H9 (cell line): ENCODE measurements at regions not wholly inside any gene's neighbourhood (a gene's known extent, or its start where the extent isn't known, plus 50 kb on each side); places are given as distances from the start of the nearest gene placed in this dataset.

ENCODE experiments used
- DNase-seq: peaks from one replicate; pipeline ENCODE4 v3.0.0-alpha.2; 2017
- H2AFZ ChIP-seq: one replicate; pipeline ENCODE4 v1.6.1; 2013; ENCODE audit warnings: mild to moderate bottlenecking, low read length, control low read depth, moderate library complexity
- H2AK5ac ChIP-seq: 2 replicates; pipeline ENCODE4 v1.6.1; 2013; ENCODE audit warnings: low read length, control low read depth, mixed read lengths; ENCODE audit not compliant: insufficient read length
- H2BK120ac ChIP-seq: one replicate; pipeline ENCODE4 v1.6.1; 2013; ENCODE audit warnings: low read depth, mild to moderate bottlenecking, low read length, control low read depth, inconsistent platforms; ENCODE audit not compliant: poor library complexity, severe bottlenecking
- H2BK12ac ChIP-seq: 2 replicates; pipeline ENCODE4 v1.6.1; 2013; ENCODE audit warnings: low read length, control low read depth, mixed read lengths, low read depth; ENCODE audit not compliant: insufficient read length
- H2BK15ac ChIP-seq: 2 replicates; pipeline ENCODE4 v1.6.1; 2013; ENCODE audit warnings: low read depth, low read length, control low read depth
- H2BK20ac ChIP-seq: one replicate; pipeline ENCODE4 v1.6.1; 2013; ENCODE audit warnings: low read depth, mild to moderate bottlenecking, low read length, control low read depth, inconsistent platforms; ENCODE audit not compliant: poor library complexity, severe bottlenecking
- H2BK5ac ChIP-seq: 2 replicates; pipeline ENCODE4 v1.6.1; 2013; ENCODE audit warnings: low read length, control low read depth, mixed read lengths; ENCODE audit not compliant: insufficient read length
- H3K14ac ChIP-seq: 2 replicates; pipeline ENCODE4 v1.6.1; 2013; ENCODE audit warnings: low read length, control low read depth; ENCODE audit not compliant: insufficient read depth
- H3K18ac ChIP-seq: 2 replicates; pipeline ENCODE4 v1.6.1; 2013; ENCODE audit warnings: low read depth, mild to moderate bottlenecking, mixed read lengths, low read length, control low read depth; ENCODE audit not compliant: insufficient read length
- H3K23ac ChIP-seq: 2 replicates; pipeline ENCODE4 v1.6.1; 2013; ENCODE audit warnings: low read length, control low read depth, mixed read lengths, low read depth; ENCODE audit not compliant: insufficient read length
- H3K23me2 ChIP-seq: 2 replicates; pipeline ENCODE4 v1.6.1; 2013; ENCODE audit warnings: low read depth, mild to moderate bottlenecking, mixed read lengths, low read length, control low read depth; ENCODE audit not compliant: insufficient read length, poor library complexity, severe bottlenecking
- H3K27ac ChIP-seq: 2 replicates; pipeline ENCODE4 v1.5.1; 2013; ENCODE audit warnings: low read length, control low read depth, mixed read lengths, low read depth; ENCODE audit not compliant: insufficient read length
- H3K27me3 ChIP-seq: 2 replicates; pipeline ENCODE4 v1.6.1; 2013; ENCODE audit warnings: low read length, control low read depth, inconsistent platforms; ENCODE audit not compliant: insufficient read depth
- H3K4ac ChIP-seq: 2 replicates; pipeline ENCODE4 v1.6.1; 2013; ENCODE audit warnings: low read depth, mild to moderate bottlenecking, control low read depth, inconsistent platforms, low read length, moderate library complexity
- H3K4me1 ChIP-seq: 2 replicates; pipeline ENCODE4 v1.6.1; 2013; ENCODE audit warnings: low read length, control low read depth, inconsistent platforms; ENCODE audit not compliant: insufficient read depth
- H3K4me2 ChIP-seq: 2 replicates; pipeline ENCODE4 v1.6.1; 2013; ENCODE audit warnings: low read length, control low read depth, mixed read lengths; ENCODE audit not compliant: insufficient read length, insufficient read depth
- H3K56ac ChIP-seq: 2 replicates; pipeline ENCODE4 v1.6.1; 2013; ENCODE audit warnings: low read depth, mild to moderate bottlenecking, mixed read lengths, low read length, control low read depth; ENCODE audit not compliant: insufficient read length
- H3K79me1 ChIP-seq: 2 replicates; pipeline ENCODE4 v1.6.1; 2013; ENCODE audit warnings: low read depth, mild to moderate bottlenecking, moderate library complexity, low read length, control low read depth, inconsistent platforms; ENCODE audit not compliant: insufficient read depth, poor library complexity, severe bottlenecking
- H3K79me2 ChIP-seq: 2 replicates; pipeline ENCODE4 v1.6.1; 2013; ENCODE audit warnings: low read length, control low read depth, inconsistent platforms; ENCODE audit not compliant: insufficient read depth
- H3K9ac ChIP-seq: 2 replicates; pipeline ENCODE4 v1.6.1; 2013; ENCODE audit warnings: low read length, control low read depth, mixed read lengths; ENCODE audit not compliant: insufficient read length; ENCODE audit errors: extremely low read depth
- H3K9me3 ChIP-seq: one replicate; pipeline ENCODE4 v1.6.1; 2013; ENCODE audit warnings: low read depth, low read length, inconsistent platforms; ENCODE audit not compliant: control insufficient read depth
- H3T11ph ChIP-seq: one replicate; pipeline ENCODE4 v1.6.1; 2013; ENCODE audit warnings: mild to moderate bottlenecking, low read length, control low read depth, inconsistent platforms
- H4K20me1 ChIP-seq: one replicate; pipeline ENCODE4 v1.6.1; 2013; ENCODE audit not compliant: control insufficient read depth, insufficient read length, insufficient read depth
- H4K5ac ChIP-seq: 2 replicates; pipeline ENCODE4 v1.6.1; 2013; ENCODE audit warnings: low read depth, mild to moderate bottlenecking, mixed read lengths, low read length, control low read depth; ENCODE audit not compliant: insufficient read length
- H4K8ac ChIP-seq: replicated peaks from 2 replicates; pipeline ENCODE4 v1.6.1; 2013; ENCODE audit warnings: low read length, control low read depth, mixed read lengths, low read depth; ENCODE audit not compliant: insufficient read length
- H4K91ac ChIP-seq: 2 replicates; pipeline ENCODE4 v1.6.1; 2013; ENCODE audit warnings: low read depth, mild to moderate bottlenecking, moderate library complexity, mixed read lengths, low read length, control low read depth; ENCODE audit not compliant: insufficient read length
- H3K27ac Mint-ChIP-seq, 3 experiments: 2 replicates in 2 of 3; 3 replicates in 1 of 3; pipeline ENCODE4 v1.8.0; 2020 to 2021; ENCODE audit warnings: mixed read lengths in 3 of 3, mild to moderate bottlenecking in 1 of 3, moderate library complexity in 1 of 3
- H3K27me3 Mint-ChIP-seq: 2 replicates; pipeline ENCODE4 v1.8.0; 2021; ENCODE audit warnings: low read depth, mild to moderate bottlenecking, moderate library complexity, mixed read lengths
- H3K36me3 Mint-ChIP-seq, 3 experiments: 2 replicates in 2 of 3; 3 replicates in 1 of 3; pipeline ENCODE4 v1.8.0; 2020 to 2021; ENCODE audit warnings: low read depth in 3 of 3, mixed read lengths in 3 of 3; ENCODE audit not compliant: insufficient read depth in 1 of 3
- H3K4me1 Mint-ChIP-seq, 2 experiments: 2 replicates each; pipeline ENCODE4 v1.8.0; 2020; ENCODE audit warnings: mixed read lengths in 2 of 2
- H3K4me3 Mint-ChIP-seq, 2 experiments: 2 replicates in 1 of 2; 3 replicates in 1 of 2; pipeline ENCODE4 v1.8.0; 2020 to 2021; ENCODE audit warnings: mild to moderate bottlenecking in 2 of 2, mixed read lengths in 2 of 2, moderate library complexity in 1 of 2
- H3K9me3 Mint-ChIP-seq, 2 experiments: 2 replicates in 1 of 2; 3 replicates in 1 of 2; pipeline ENCODE4 v1.8.0; 2020; ENCODE audit warnings: mild to moderate bottlenecking in 2 of 2, mixed read lengths in 2 of 2, moderate library complexity in 1 of 2
- WGBS: extraction: QIAGEN DNeasy Blood & Tissue Kit; methylation state at CpG from one replicate; pipeline ENCODE4 v1.1.7; 2013; ENCODE audit warnings: missing lambda C conversion rate, low lambda C conversion rate, mixed read lengths; ENCODE audit not compliant: insufficient read length; ENCODE audit errors: extremely low coverage; 5-methylcytosine and 5-hydroxymethylcytosine counted together
- TF ChIP-seq, protein P1 (sequence below): fragments of 200-600 bp; sonication (generic); conservative IDR thresholded peaks from 3 replicates; pipeline ENCODE4 v1.8.0; 2021; ENCODE audit warnings: antibody characterized with exemption, mild to moderate bottlenecking

DNA sequence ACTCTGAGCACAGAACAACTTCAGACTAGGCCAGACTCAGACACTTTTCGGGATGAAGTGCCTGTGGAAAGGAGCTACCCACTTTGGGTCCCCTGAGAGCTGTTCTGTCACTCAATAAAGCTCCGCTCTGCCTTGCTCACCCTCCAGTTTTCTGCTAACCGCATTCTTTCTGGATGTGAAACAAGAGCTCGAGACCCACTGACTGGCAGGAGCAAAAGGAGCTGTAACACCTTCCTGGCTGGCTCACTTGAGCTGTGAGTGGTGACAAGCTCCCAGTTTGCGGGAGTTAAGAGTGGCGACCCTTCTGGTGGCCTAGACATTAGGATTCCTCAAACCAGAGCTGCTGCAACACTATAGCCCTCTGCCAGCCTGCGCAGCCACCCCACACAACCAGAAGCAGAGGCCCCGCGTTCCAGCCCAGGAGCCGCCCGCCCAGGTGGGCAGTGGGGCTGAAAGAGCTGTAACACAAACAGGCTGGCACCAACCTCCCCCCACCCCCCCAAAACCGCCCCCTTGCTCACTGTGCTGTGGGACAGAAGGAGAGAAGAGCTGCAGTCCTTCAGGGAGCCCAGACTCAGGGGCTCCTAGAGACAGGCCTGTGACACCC is 1178.1 kb upstream of the GBE1 start:
- Histone ChIP-seq H2BK20ac (no peak overlapping the region), H2BK15ac (no peak overlapping the region), H3K27me3 (no peaks in the 10 kb centered on the region), H3K9me3 (no peaks in the 10 kb centered on the region), H3K79me1 (no peaks in the 10 kb centered on the region), H2AFZ (no peak overlapping the region), H2BK5ac (no peak overlapping the region), H3K23ac (no peak overlapping the region), H3K23me2 (no peaks in the 10 kb centered on the region), H3K4me2 (no peak overlapping the region), H4K20me1 (no peaks in the 10 kb centered on the region), H2AK5ac (no peak overlapping the region), H3K79me2 (no peaks in the 10 kb centered on the region), H3K14ac (no peak overlapping the region), H4K8ac (no peak overlapping the region), H3K4me1 (no peaks in the 10 kb centered on the region), H3K18ac (no peak overlapping the region), H2BK12ac (no peak overlapping the region), H3K9ac (no peak overlapping the region), H3K27ac (no peak overlapping the region), H4K91ac (no peak overlapping the region), H3T11ph (no peak overlapping the region), H4K5ac (no peak overlapping the region), H2BK120ac (no peak overlapping the region), H3K4ac (no peak overlapping the region), H3K56ac (no peak overlapping the region)
- Mint-ChIP-seq H3K9me3 (peaks cover 37 to 39% of the 10 kb centered on the region in 2 experiments), H3K27ac (no peak overlapping the region), H3K4me1 (no peaks in the 10 kb centered on the region), H3K27me3 (no peaks in the 10 kb centered on the region), H3K36me3 (peaks cover 11 to 37% (median 19%) of the 10 kb centered on the region in 3 experiments), H3K4me3 (no peak overlapping the region)
- TF ChIP-seq, protein P1, sequence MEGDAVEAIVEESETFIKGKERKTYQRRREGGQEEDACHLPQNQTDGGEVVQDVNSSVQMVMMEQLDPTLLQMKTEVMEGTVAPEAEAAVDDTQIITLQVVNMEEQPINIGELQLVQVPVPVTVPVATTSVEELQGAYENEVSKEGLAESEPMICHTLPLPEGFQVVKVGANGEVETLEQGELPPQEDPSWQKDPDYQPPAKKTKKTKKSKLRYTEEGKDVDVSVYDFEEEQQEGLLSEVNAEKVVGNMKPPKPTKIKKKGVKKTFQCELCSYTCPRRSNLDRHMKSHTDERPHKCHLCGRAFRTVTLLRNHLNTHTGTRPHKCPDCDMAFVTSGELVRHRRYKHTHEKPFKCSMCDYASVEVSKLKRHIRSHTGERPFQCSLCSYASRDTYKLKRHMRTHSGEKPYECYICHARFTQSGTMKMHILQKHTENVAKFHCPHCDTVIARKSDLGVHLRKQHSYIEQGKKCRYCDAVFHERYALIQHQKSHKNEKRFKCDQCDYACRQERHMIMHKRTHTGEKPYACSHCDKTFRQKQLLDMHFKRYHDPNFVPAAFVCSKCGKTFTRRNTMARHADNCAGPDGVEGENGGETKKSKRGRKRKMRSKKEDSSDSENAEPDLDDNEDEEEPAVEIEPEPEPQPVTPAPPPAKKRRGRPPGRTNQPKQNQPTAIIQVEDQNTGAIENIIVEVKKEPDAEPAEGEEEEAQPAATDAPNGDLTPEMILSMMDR, result no peak
- DNase-seq, result peak; percentile 11
- WGBS, result no CpG with 5 or more reads among the region's 12 CpGs
